ENCODE measurements at regions not wholly inside any gene's neighbourhood (a gene's known extent, or its start where the extent isn't known, plus 50 kb on each side); places are given as distances from the start of the nearest gene placed in this dataset.
"Not testable (repeated sequence)": the region's sequence is repeated elsewhere in the genome, so short reads cannot be mapped to it uniquely, and the experiment has no call there.

DNA sequence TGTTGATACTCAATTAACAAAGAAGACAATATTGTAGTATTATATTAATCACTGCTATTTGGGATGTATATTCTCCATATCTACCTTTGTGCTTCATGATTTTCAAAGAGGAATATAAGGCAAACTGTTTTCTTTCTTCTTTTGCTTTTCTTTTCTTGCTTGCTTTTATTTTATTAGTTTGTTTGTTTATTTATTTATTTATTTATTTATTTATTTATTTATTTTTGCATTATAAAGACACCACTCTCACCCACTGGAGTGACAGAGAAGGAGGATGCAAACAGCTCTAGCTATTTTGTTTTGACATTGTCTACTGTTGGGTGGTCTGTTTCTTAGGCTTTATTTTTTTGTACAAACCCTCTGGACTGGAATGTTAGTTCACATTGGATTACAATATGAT, 1352.7 kb downstream of the HACE1 start:
- no peaks in the 10 kb centered on the region for H3K9me3 ChIP-seq (ENCODE audit: low read length)
- ATAC-seq (no peak), DNase-seq (no peak)
- no peak overlapping the region for H3K27ac ChIP-seq (ENCODE audit: low read length)
- no peak overlapping the region for H3K9ac ChIP-seq (ENCODE audit: low read length)
- TF ChIP-seq, protein P1, sequence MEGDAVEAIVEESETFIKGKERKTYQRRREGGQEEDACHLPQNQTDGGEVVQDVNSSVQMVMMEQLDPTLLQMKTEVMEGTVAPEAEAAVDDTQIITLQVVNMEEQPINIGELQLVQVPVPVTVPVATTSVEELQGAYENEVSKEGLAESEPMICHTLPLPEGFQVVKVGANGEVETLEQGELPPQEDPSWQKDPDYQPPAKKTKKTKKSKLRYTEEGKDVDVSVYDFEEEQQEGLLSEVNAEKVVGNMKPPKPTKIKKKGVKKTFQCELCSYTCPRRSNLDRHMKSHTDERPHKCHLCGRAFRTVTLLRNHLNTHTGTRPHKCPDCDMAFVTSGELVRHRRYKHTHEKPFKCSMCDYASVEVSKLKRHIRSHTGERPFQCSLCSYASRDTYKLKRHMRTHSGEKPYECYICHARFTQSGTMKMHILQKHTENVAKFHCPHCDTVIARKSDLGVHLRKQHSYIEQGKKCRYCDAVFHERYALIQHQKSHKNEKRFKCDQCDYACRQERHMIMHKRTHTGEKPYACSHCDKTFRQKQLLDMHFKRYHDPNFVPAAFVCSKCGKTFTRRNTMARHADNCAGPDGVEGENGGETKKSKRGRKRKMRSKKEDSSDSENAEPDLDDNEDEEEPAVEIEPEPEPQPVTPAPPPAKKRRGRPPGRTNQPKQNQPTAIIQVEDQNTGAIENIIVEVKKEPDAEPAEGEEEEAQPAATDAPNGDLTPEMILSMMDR (conservative IDR thresholded peaks at IDR 0.05; ENCODE audit: low read depth, low read length) = no peak
- TF ChIP-seq EZH2 (IDR thresholded peaks at IDR 0.05; ENCODE audit: low read length, unreplicated experiment) (no peak), EZH2phosphoT487 (IDR thresholded peaks at IDR 0.05; ENCODE audit: borderline replicate concordance, low read length) (no peak)
- no peaks in the 10 kb centered on the region for H3K4me1 ChIP-seq (ENCODE audit: insufficient read depth, low read length)
- H3K27me3 ChIP-seq (ENCODE audit: low read length) = no peaks in the 10 kb centered on the region
- H3K4me3 ChIP-seq (ENCODE audit: low read length) = no peak overlapping the region
- H4K20me1 ChIP-seq (ENCODE audit: low read length) = no peaks in the 10 kb centered on the region
- H3K9me2 ChIP-seq (replicated peaks; ENCODE audit: low read length) = no peaks in the 10 kb centered on the region
- CTCF ChIA-PET = no interaction called here
- no peak overlapping the region for H2AFZ ChIP-seq (ENCODE audit: low read length)
- POLR2A ChIA-PET (ENCODE audit: unreplicated experiment) = no interaction called here
- intact Hi-C loops (cut with micrococcal nuclease) = no loop called here
- H3K79me2 ChIP-seq (ENCODE audit: low read length) = no peaks in the 10 kb centered on the region
- H3K36me3 ChIP-seq (ENCODE audit: low read depth, low read length) = no peaks in the 10 kb centered on the region
- H3K4me2 ChIP-seq (ENCODE audit: low read length) = no peak overlapping the region
- no TSS peak for BruUV-seq (replicated peaks)
- H3F3A ChIP-seq (ENCODE audit: low read length, unreplicated experiment) = no peaks in the 10 kb centered on the region

DNA sequence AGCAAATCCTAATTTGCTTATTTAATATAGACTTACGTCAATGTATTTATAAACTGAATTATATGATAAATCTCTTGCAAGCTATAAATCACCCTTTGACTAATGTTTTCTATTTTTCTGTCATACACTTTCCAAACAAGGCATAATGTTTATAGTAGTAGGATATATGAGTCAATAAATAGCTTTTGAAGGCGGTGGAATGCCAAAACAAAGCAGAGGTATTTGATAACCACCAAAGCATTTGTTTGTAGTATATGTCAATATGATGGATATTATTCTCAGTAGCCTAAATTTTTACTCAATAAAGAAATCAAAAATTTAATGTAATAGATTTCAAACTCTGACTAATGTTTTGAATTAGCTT, 1354.6 kb downstream of the HACE1 start:
- Histone ChIP-seq H3K4me3 (ENCODE audit: low read length) (no peak overlapping the region), H3K27me3 (ENCODE audit: low read length) (no peaks in the 10 kb centered on the region), H3K9me3 (ENCODE audit: low read length) (no peaks in the 10 kb centered on the region), H3K79me2 (ENCODE audit: low read length) (no peaks in the 10 kb centered on the region), H3K9ac (ENCODE audit: low read length) (no peak overlapping the region), H3K9me2 (replicated peaks; ENCODE audit: low read length) (no peaks in the 10 kb centered on the region), H4K20me1 (ENCODE audit: low read length) (no peaks in the 10 kb centered on the region), H2AFZ (ENCODE audit: low read length) (no peak overlapping the region), H3K36me3 (ENCODE audit: low read depth, low read length) (no peaks in the 10 kb centered on the region), H3F3A (ENCODE audit: low read length, unreplicated experiment) (no peaks in the 10 kb centered on the region), H3K4me2 (ENCODE audit: low read length) (no peak overlapping the region), H3K4me1 (ENCODE audit: insufficient read depth, low read length) (no peaks in the 10 kb centered on the region), H3K27ac (ENCODE audit: low read length) (no peak overlapping the region)
- POLR2A ChIA-PET (ENCODE audit: unreplicated experiment) = no interaction called here
- no peak for DNase-seq
- intact Hi-C loops (cut with micrococcal nuclease) = no loop called here
- BruUV-seq (replicated peaks) = no TSS peak
- CTCF ChIA-PET = no interaction called here
- TF ChIP-seq EZH2phosphoT487 (IDR thresholded peaks at IDR 0.05; ENCODE audit: borderline replicate concordance, low read length) (no peak), EZH2 (IDR thresholded peaks at IDR 0.05; ENCODE audit: low read length, unreplicated experiment) (no peak)
- TF ChIP-seq, protein P1 (conservative IDR thresholded peaks at IDR 0.05; ENCODE audit: low read depth, low read length) = no peak
- no peak for ATAC-seq

DNA sequence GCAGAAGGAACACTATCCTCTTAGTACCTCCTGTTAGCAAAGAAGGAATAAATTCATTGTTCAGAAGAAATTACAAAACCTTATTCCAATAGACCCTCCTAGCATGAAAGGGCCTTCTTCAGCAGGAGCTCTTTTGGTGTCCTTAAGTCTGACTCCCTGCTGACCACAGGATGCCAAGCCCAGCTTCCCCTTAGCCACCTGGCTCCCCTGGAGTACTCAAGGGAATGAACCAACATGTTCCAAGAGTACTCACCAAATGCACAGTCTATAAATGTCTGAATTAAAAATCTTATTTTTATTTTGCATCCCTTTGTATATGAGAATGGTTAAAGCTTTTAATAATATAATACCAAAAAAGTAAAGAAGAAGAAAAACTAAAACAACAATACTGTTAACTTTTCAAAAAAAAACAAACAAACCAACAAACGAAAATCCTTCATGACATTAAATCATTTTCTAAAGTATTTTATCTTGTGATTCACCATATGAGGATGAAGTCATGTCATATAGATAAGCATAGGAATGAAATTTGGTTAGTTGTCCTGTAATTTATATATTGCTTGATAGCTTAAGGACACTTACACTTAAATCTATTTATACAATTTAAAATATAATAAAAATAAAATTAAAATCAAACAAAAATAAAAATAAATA, 1355.1 kb downstream of the HACE1 start:
- no peak overlapping the region for H3K27ac ChIP-seq (ENCODE audit: low read length)
- H2AFZ ChIP-seq (ENCODE audit: low read length) = no peak overlapping the region
- CTCF ChIA-PET = no interaction called here
- no peaks in the 10 kb centered on the region for H3K36me3 ChIP-seq (ENCODE audit: low read depth, low read length)
- no peaks in the 10 kb centered on the region for H4K20me1 ChIP-seq (ENCODE audit: low read length)
- intact Hi-C loops (cut with micrococcal nuclease) = no loop called here
- H3K9ac ChIP-seq (ENCODE audit: low read length) = no peak overlapping the region
- H3K4me2 ChIP-seq (ENCODE audit: low read length) = no peak overlapping the region
- ATAC-seq = no peak
- no peak for TF ChIP-seq EZH2 (IDR thresholded peaks at IDR 0.05; ENCODE audit: low read length, unreplicated experiment)
- TF ChIP-seq EZH2phosphoT487 (IDR thresholded peaks at IDR 0.05; ENCODE audit: borderline replicate concordance, low read length) = no peak
- TF ChIP-seq, protein P1 (conservative IDR thresholded peaks at IDR 0.05; ENCODE audit: low read depth, low read length) = no peak
- no peak overlapping the region for H3K4me3 ChIP-seq (ENCODE audit: low read length)
- POLR2A ChIA-PET (ENCODE audit: unreplicated experiment) = no interaction called here
- no peaks in the 10 kb centered on the region for H3K27me3 ChIP-seq (ENCODE audit: low read length)
- no peaks in the 10 kb centered on the region for H3K9me2 ChIP-seq (replicated peaks; ENCODE audit: low read length)
- no peaks in the 10 kb centered on the region for H3K9me3 ChIP-seq (ENCODE audit: low read length)
- BruUV-seq (replicated peaks) = no TSS peak
- H3K79me2 ChIP-seq (ENCODE audit: low read length) = no peaks in the 10 kb centered on the region
- no peaks in the 10 kb centered on the region for H3F3A ChIP-seq (ENCODE audit: low read length, unreplicated experiment)
- no peak for DNase-seq
- no peaks in the 10 kb centered on the region for H3K4me1 ChIP-seq (ENCODE audit: insufficient read depth, low read length)

DNA sequence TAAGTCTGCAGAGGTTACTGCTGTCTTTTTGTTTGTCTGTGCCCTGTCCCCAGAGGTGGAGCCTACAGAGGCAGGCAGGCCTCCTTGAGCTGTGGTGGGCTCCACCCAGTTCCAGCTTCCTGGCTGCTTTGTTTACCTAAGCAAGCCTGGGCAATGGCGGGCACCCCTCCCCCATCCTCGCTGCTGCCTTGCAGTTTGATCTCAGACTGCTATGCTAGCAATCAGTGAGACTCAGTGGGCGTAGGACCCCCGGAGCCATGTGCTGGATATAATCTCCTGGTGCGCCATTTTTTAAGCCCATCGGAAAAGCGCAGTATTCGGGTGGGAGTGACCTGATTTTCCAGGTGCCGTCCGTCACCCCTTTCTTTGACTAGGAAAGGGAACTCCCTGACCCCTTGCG, 1363.1 kb downstream of the HACE1 start:
- intact Hi-C loops (cut with micrococcal nuclease); H3F3A ChIP-seq (ENCODE audit: low read length, unreplicated experiment); BruUV-seq (replicated peaks); CTCF ChIA-PET; H3K4me1 ChIP-seq (ENCODE audit: insufficient read depth, low read length); H3K36me3 ChIP-seq (ENCODE audit: low read depth, low read length); H3K79me2 ChIP-seq (ENCODE audit: low read length); H3K27me3 ChIP-seq (ENCODE audit: low read length); DNase-seq; H2AFZ ChIP-seq (ENCODE audit: low read length); H3K4me2 ChIP-seq (ENCODE audit: low read length); H3K9me3 ChIP-seq (ENCODE audit: low read length); H3K9me2 ChIP-seq (replicated peaks; ENCODE audit: low read length); H4K20me1 ChIP-seq (ENCODE audit: low read length); ATAC-seq; H3K4me3 ChIP-seq (ENCODE audit: low read length); H3K27ac ChIP-seq (ENCODE audit: low read length); POLR2A ChIA-PET (ENCODE audit: unreplicated experiment); H3K9ac ChIP-seq (ENCODE audit: low read length): not testable (repeated sequence)

Data from PC-3 (cell line).